Vagina (tissue), 2 donors: ENCODE measurements at regions not wholly inside any gene's neighbourhood (a gene's known extent, or its start where the extent isn't known, plus 50 kb on each side); places are given as distances from the start of the nearest gene placed in this dataset.

Source experiments
- CTCF ChIP-seq, 3 experiments: fragments of 450-650 bp in 2 of 3; fragments of 200-600 bp in 1 of 3; sonication (generic) in 1 of 3; IDR thresholded peaks; one replicate each; pipeline ENCODE4 v1.5.1; 2017 to 2019; ENCODE audit warnings: antibody characterized with exemption in 3 of 3, mild to moderate bottlenecking in 2 of 3, moderate library complexity in 2 of 3
- POLR2A ChIP-seq, 2 donors: fragments of 450-650 bp; IDR thresholded peaks; one replicate each; pipeline ENCODE4 v1.6.1; 2017; ENCODE audit warnings: antibody characterized with exemption in 2 of 2, mild to moderate bottlenecking in 2 of 2, moderate library complexity in 2 of 2
- POLR2AphosphoS5 ChIP-seq, 2 donors: sonication (generic); formaldehyde crosslinking; IDR thresholded peaks; one replicate each; pipeline ENCODE4 v1.9.0; 2017; ENCODE audit warnings: antibody characterized with exemption in 2 of 2, mild to moderate bottlenecking in 2 of 2, low read depth in 1 of 2; ENCODE audit not compliant: insufficient read depth in 1 of 2

GRCh38 chr6:22825210-22825609 is 255.8 kb downstream of the HDGFL1 start:
- TF ChIP-seq CTCF (IDR thresholded peaks at IDR 0.05) (no peak), POLR2A (IDR thresholded peaks at IDR 0.05) (no peak), POLR2AphosphoS5 (IDR thresholded peaks at IDR 0.05; ENCODE audit: insufficient read depth in 1 of 2, low read depth in 1 of 2) (no peak)
